GM23248 (cell line): ENCODE measurements at regions not wholly inside any gene's neighbourhood (a gene's known extent, or its start where the extent isn't known, plus 50 kb on each side); places are given as distances from the start of the nearest gene placed in this dataset.

ENCODE experiments used
- DNase-seq: peaks from one replicate; pipeline ENCODE4 v3.0.0-alpha.2; 2015
- H2AFZ ChIP-seq: fragments of 200-600 bp; sonication (generic); 2 replicates; pipeline ENCODE4 v1.6.1; 2016; ENCODE audit warnings: antibody characterized with exemption
- H3F3A ChIP-seq: fragments of 200-600 bp; sonication (generic); 2 replicates; pipeline ENCODE4 v1.6.1; 2016; ENCODE audit warnings: mild to moderate bottlenecking, antibody characterized with exemption, mixed run types; ENCODE audit not compliant: insufficient read depth
- H3K27ac ChIP-seq: fragments of 200-600 bp; sonication (generic); 2 replicates; pipeline ENCODE4 v1.5.1; 2016; ENCODE audit warnings: mild to moderate bottlenecking
- H3K27me3 ChIP-seq: fragments of 200-600 bp; sonication (generic); replicated peaks from 2 replicates; pipeline ENCODE4 v1.6.1; 2016; ENCODE audit warnings: mild to moderate bottlenecking; ENCODE audit not compliant: insufficient read depth
- H3K36me3 ChIP-seq: fragments of 200-600 bp; sonication (generic); 2 replicates; pipeline ENCODE4 v1.6.1; 2016; ENCODE audit warnings: low read depth, mild to moderate bottlenecking
- H3K4me1 ChIP-seq: fragments of 200-600 bp; sonication (generic); 2 replicates; pipeline ENCODE4 v1.6.1; 2016; ENCODE audit warnings: mild to moderate bottlenecking; ENCODE audit not compliant: insufficient read depth
- H3K4me2 ChIP-seq: fragments of 200-600 bp; sonication (generic); one replicate; pipeline ENCODE4 v1.6.1; 2016; ENCODE audit warnings: mild to moderate bottlenecking; ENCODE audit not compliant: unreplicated experiment
- H3K4me3 ChIP-seq: fragments of 200-600 bp; sonication (generic); 2 replicates; pipeline ENCODE4 v1.5.1; 2016; ENCODE audit warnings: mild to moderate bottlenecking
- H3K79me2 ChIP-seq: fragments of 200-600 bp; sonication (generic); 2 replicates; pipeline ENCODE4 v1.6.1; 2016; ENCODE audit warnings: mild to moderate bottlenecking; ENCODE audit not compliant: insufficient read depth
- H3K9ac ChIP-seq: fragments of 200-600 bp; sonication (generic); 2 replicates; pipeline ENCODE4 v1.6.1; 2016; ENCODE audit warnings: mild to moderate bottlenecking
- H3K9me2 ChIP-seq: fragments of 200-600 bp; sonication (generic); 2 replicates; pipeline ENCODE4 v1.6.1; 2016; ENCODE audit warnings: mixed run types, mild to moderate bottlenecking, moderate library complexity; ENCODE audit not compliant: insufficient read depth
- H3K9me3 ChIP-seq: fragments of 200-600 bp; sonication (generic); one replicate; pipeline ENCODE4 v1.6.1; 2017; ENCODE audit warnings: low read depth
- H4K20me1 ChIP-seq: fragments of 200-600 bp; sonication (generic); 2 replicates; pipeline ENCODE4 v1.6.0; 2016; ENCODE audit not compliant: insufficient read depth
- EZH2 ChIP-seq: fragments of 200-600 bp; sonication (generic); IDR thresholded peaks from 2 replicates; pipeline ENCODE4 v1.6.1; 2018; ENCODE audit warnings: antibody characterized with exemption, mild to moderate bottlenecking; ENCODE audit not compliant: insufficient read depth, poor library complexity, severe bottlenecking
- EZH2phosphoT487 ChIP-seq: fragments of 200-600 bp; sonication (generic); IDR thresholded peaks from 2 replicates; pipeline ENCODE4 v1.6.1; 2018; ENCODE audit warnings: antibody characterized with exemption, moderate library complexity, mild to moderate bottlenecking, low read depth; ENCODE audit not compliant: insufficient read depth
- WGBS, 2 experiments: methylation state at CpG; one replicate each; pipeline ENCODE4 v1.1.6; 2015 to 2017; ENCODE audit warnings: low lambda C conversion rate in 2 of 2, low coverage in 1 of 2; ENCODE audit errors: missing lambda C conversion rate in 2 of 2; 5-methylcytosine and 5-hydroxymethylcytosine counted together
- in situ Hi-C: fragments of 300-500 bp; cut with MboI; formaldehyde crosslinking; loops from 2 replicates; pipeline ENCODE4 v1.15.0; 2020

DNA sequence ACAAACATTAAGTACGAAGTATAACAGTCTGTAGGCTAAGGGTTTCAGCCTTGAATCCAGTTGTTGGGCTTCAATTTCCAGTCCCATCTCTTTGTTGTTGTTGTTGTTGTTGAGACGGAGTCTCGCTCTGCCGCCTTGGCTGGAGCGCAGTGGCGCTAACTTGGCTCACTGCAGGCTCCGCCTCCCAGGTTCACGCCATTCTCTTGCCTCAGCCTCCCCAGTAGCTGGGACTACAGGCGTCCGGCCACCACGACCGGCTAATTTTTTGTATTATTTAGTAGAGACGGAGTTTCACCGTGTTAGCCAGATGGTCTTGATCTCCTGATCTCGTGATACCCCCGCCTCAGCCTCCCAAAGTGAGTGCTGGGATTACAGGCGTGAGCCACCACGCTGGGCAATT lies 464.9 kb downstream of the ANKRD7 start:
- Histone ChIP-seq H3K27ac (no peak overlapping the region), H3K4me2 (no peak overlapping the region), H3K9me3 (no peaks in the 10 kb centered on the region), H3K79me2 (no peaks in the 10 kb centered on the region), H3K9me2 (no peaks in the 10 kb centered on the region), H3K36me3 (no peaks in the 10 kb centered on the region), H3K9ac (no peak overlapping the region), H3K4me3 (no peak overlapping the region), H3K4me1 (no peaks in the 10 kb centered on the region), H3F3A (no peaks in the 10 kb centered on the region), H2AFZ (no peak overlapping the region), H4K20me1 (no peaks in the 10 kb centered on the region), H3K27me3 (no peaks in the 10 kb centered on the region)
- no peak for TF ChIP-seq EZH2phosphoT487
- TF ChIP-seq EZH2 = no peak
- WGBS, 2 experiments = 50 to 58% methylated on average over 18 of the region's 18 CpGs
- no peak for DNase-seq
- in situ Hi-C loops = no loop called here

DNA sequence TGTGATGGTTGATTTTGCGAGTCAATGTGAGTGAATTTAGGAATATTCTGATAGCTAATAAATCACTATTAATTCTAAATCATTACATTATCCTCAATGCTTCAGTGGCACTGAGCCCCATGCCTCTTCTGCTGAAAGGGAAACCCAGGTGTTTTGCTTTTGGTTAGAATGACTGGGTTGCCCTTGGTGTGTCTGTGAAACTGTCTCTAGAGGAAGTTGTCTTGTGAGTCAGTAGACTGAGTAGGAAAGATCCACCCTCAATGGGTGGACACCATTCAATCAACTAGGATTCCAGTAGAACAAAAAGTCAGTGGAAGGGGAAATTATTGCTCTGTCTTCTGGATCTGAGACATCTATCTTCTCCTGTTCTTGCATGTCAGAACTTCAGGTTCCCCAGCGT lies 472.4 kb downstream of the ANKRD7 start:
- no peaks in the 10 kb centered on the region for H3K36me3 ChIP-seq
- DNase-seq = no peak
- H3F3A ChIP-seq = no peaks in the 10 kb centered on the region
- no peaks in the 10 kb centered on the region for H3K79me2 ChIP-seq
- in situ Hi-C loops = no loop called here
- H3K4me3 ChIP-seq = no peak overlapping the region
- no peak overlapping the region for H3K4me2 ChIP-seq
- H3K9me3 ChIP-seq = no peaks in the 10 kb centered on the region
- TF ChIP-seq EZH2phosphoT487 = no peak
- TF ChIP-seq EZH2 = no peak
- 37 to 49% methylated on average over 2 of the region's 2 CpGs for WGBS, 2 experiments
- H3K9me2 ChIP-seq = no peaks in the 10 kb centered on the region
- H3K27ac ChIP-seq = no peak overlapping the region
- H3K9ac ChIP-seq = no peak overlapping the region
- H2AFZ ChIP-seq = no peak overlapping the region
- H3K4me1 ChIP-seq = no peaks in the 10 kb centered on the region
- no peaks in the 10 kb centered on the region for H4K20me1 ChIP-seq
- H3K27me3 ChIP-seq = no peaks in the 10 kb centered on the region

DNA sequence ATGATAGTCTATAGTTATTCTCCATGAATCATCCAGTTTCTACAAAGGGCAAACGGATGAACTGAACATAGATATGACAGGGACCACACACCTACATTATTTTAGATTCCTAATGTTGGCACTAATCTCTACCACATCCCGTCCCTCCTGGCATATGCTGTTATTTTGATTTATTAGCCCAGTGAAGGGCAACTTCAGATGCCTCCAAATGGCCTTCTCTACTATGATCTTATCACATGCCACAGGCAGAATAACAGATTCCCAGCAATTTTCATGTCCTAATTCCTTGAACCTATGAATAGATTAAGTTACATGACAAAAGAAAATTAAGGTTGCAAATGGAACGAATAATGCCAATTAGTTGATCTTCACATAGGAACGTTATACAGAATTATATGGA lies 474.7 kb downstream of the ANKRD7 start:
- 9% methylated on average over 4 of the region's 4 CpGs for WGBS, 2 experiments
- H3K27me3 ChIP-seq = no peaks in the 10 kb centered on the region
- no peaks in the 10 kb centered on the region for H3K4me1 ChIP-seq
- H3F3A ChIP-seq = no peaks in the 10 kb centered on the region
- H3K27ac ChIP-seq = no peak overlapping the region
- no peak overlapping the region for H3K4me2 ChIP-seq
- TF ChIP-seq EZH2phosphoT487 (no peak), EZH2 (no peak)
- DNase-seq = no peak
- no peak overlapping the region for H2AFZ ChIP-seq
- no peaks in the 10 kb centered on the region for H3K79me2 ChIP-seq
- no peak overlapping the region for H3K9ac ChIP-seq
- no peak overlapping the region for H3K4me3 ChIP-seq
- H3K9me2 ChIP-seq = no peaks in the 10 kb centered on the region
- H4K20me1 ChIP-seq = no peaks in the 10 kb centered on the region
- no peaks in the 10 kb centered on the region for H3K36me3 ChIP-seq
- in situ Hi-C loops = no loop called here
- H3K9me3 ChIP-seq = no peaks in the 10 kb centered on the region

DNA sequence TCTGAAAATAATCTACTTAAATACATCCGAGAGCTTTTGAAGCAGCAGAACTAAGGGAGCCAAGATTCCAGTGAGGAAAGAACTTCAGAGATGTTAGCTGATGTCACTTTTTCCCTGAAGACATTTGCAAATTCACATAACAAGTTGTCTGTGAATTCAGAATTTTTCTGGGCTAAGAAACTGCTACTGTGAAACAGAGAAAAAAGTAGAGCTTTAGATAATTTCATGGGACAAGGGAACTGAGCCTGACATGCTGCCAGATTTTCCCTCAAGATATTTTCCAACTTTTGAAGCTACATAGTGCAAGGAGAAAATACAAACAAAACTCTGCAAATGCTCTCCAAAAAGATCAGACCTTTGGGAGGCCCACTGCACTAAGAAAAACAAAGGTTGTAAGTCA lies 484.2 kb downstream of the ANKRD7 start:
- Histone ChIP-seq H3K4me3 (no peak overlapping the region), H3K9me3 (no peaks in the 10 kb centered on the region), H3K4me2 (no peak overlapping the region), H3F3A (no peaks in the 10 kb centered on the region), H2AFZ (no peak overlapping the region), H3K27ac (no peak overlapping the region), H3K27me3 (no peaks in the 10 kb centered on the region), H4K20me1 (no peaks in the 10 kb centered on the region), H3K79me2 (no peaks in the 10 kb centered on the region), H3K36me3 (no peaks in the 10 kb centered on the region), H3K9ac (no peak overlapping the region), H3K4me1 (no peaks in the 10 kb centered on the region), H3K9me2 (no peaks in the 10 kb centered on the region)
- WGBS, 2 experiments = 0 to 9% methylated on average over 1 of the region's 1 CpG
- in situ Hi-C loops = no loop called here
- no peak for TF ChIP-seq EZH2phosphoT487
- TF ChIP-seq EZH2 = no peak
- DNase-seq = no peak

DNA sequence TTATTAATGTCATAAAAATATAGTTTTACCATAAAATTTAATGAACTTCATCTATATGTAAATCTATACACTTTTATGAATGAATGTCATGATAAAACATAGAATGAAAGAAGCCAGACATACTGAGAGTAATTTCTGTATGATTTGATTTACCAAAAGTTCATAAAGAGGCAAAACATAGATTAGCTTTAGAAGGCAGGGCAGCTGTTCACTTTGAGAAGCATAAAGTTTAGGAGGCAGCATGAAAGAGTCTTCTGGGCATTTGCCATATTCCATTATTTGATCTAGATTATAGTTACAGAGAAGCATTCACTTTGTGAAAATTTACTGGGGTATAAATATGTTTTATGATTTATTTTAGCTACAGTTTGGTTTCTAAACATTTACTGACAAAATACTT lies 487.2 kb downstream of the ANKRD7 start:
- in situ Hi-C loops = no loop called here
- H2AFZ ChIP-seq = no peak overlapping the region
- no peaks in the 10 kb centered on the region for H3F3A ChIP-seq
- H3K9me2 ChIP-seq = no peaks in the 10 kb centered on the region
- H3K36me3 ChIP-seq = no peaks in the 10 kb centered on the region
- no peak overlapping the region for H3K27ac ChIP-seq
- no peak for TF ChIP-seq EZH2phosphoT487
- TF ChIP-seq EZH2 = no peak
- H3K4me1 ChIP-seq = no peaks in the 10 kb centered on the region
- H3K27me3 ChIP-seq = no peaks in the 10 kb centered on the region
- no peaks in the 10 kb centered on the region for H4K20me1 ChIP-seq
- H3K9me3 ChIP-seq = no peaks in the 10 kb centered on the region
- no peak overlapping the region for H3K9ac ChIP-seq
- no peak overlapping the region for H3K4me3 ChIP-seq
- no peak for DNase-seq
- no peaks in the 10 kb centered on the region for H3K79me2 ChIP-seq
- no peak overlapping the region for H3K4me2 ChIP-seq
